IMR-90 (cell line): ENCODE measurements at regions not wholly inside any gene's neighbourhood (a gene's known extent, or its start where the extent isn't known, plus 50 kb on each side); places are given as distances from the start of the nearest gene placed in this dataset.

ENCODE experiments used
- ATAC-seq: fragments of 200-7000 bp; cut with Tn5 transposase; 2 replicates; pipeline ENCODE4 v1.9.1; 2020; ENCODE audit warnings: low read depth, mild to moderate bottlenecking, moderate library complexity
- BruUV-seq: library from RNA; stranded (reverse); fragments of 400-500 nt; replicated peaks from 2 replicates; lab custom pipeline; 2021; lab: Mats Ljungman, UMichigan
- CTCF ChIA-PET: fragments of 300-600 bp; formaldehyde crosslinking; extraction: SDS; loops from one replicate; lab custom pipeline; 2021; ENCODE audit warnings: antibody characterized with exemption; lab: Yijun Ruan, JAX
- POLR2A ChIA-PET: fragments of 300-600 bp; sonication (Branson Sonifier 250); formaldehyde crosslinking; loops from one replicate; lab custom pipeline; 2022; ENCODE audit warnings: antibody characterized with exemption; ENCODE audit not compliant: unreplicated experiment; lab: Charles Lee
- DNase-seq: peaks from one replicate; pipeline ENCODE4 v3.0.0; 2013
- H2AFZ ChIP-seq: replicated peaks from 2 replicates; pipeline ENCODE3; 2013; ENCODE audit warnings: low read length, mild to moderate bottlenecking; ENCODE audit not compliant: poor library complexity
- H2AK5ac ChIP-seq: 2 replicates; pipeline ENCODE4 v1.6.1; 2013; ENCODE audit warnings: low read depth, low read length, inconsistent platforms
- H2AK9ac ChIP-seq: replicated peaks from 2 replicates; pipeline ENCODE3; 2013; ENCODE audit warnings: mild to moderate bottlenecking, low read depth, low read length, moderate library complexity; ENCODE audit not compliant: poor library complexity
- H2BK120ac ChIP-seq: 2 replicates; pipeline ENCODE4 v1.6.1; 2013; ENCODE audit warnings: low read depth, low read length, inconsistent platforms
- H2BK15ac ChIP-seq: 3 replicates; pipeline ENCODE4 v1.6.1; 2013; ENCODE audit warnings: low read depth, low read length, inconsistent platforms
- H2BK20ac ChIP-seq: 2 replicates; pipeline ENCODE4 v1.6.1; 2013; ENCODE audit warnings: low read depth, mild to moderate bottlenecking, inconsistent platforms, low read length, moderate library complexity
- H2BK5ac ChIP-seq: 2 replicates; pipeline ENCODE4 v1.6.1; 2013; ENCODE audit warnings: mild to moderate bottlenecking, low read depth, low read length, inconsistent platforms; ENCODE audit not compliant: poor library complexity, severe bottlenecking
- H3K14ac ChIP-seq: replicated peaks from 2 replicates; pipeline ENCODE4 v1.6.1; 2013; ENCODE audit warnings: low read depth, low read length, inconsistent platforms
- H3K18ac ChIP-seq: 2 replicates; pipeline ENCODE4 v1.6.1; 2013; ENCODE audit warnings: low read depth, low read length, control low read depth
- H3K23ac ChIP-seq: 2 replicates; pipeline ENCODE4 v1.6.1; 2013; ENCODE audit warnings: low read depth, low read length, inconsistent platforms
- H3K27ac ChIP-seq: 2 replicates; pipeline ENCODE4 v1.5.1; 2013; ENCODE audit warnings: mild to moderate bottlenecking, control low read depth, low read length; ENCODE audit not compliant: insufficient read depth
- H3K27me3 ChIP-seq: 2 replicates; pipeline ENCODE4 v1.6.1; 2013; ENCODE audit warnings: low read length; ENCODE audit not compliant: control insufficient read depth, insufficient read depth
- H3K36me3 ChIP-seq: 2 replicates; pipeline ENCODE4 v1.6.1; 2013; ENCODE audit warnings: low read length, mixed read lengths; ENCODE audit not compliant: control insufficient read depth, insufficient read depth
- H3K4ac ChIP-seq: 2 replicates; pipeline ENCODE4 v1.6.1; 2013; ENCODE audit warnings: low read depth, low read length, inconsistent platforms
- H3K4me1 ChIP-seq: 2 replicates; pipeline ENCODE4 v1.6.1; 2013; ENCODE audit warnings: low read length, mixed read lengths; ENCODE audit not compliant: control insufficient read depth, insufficient read depth
- H3K4me2 ChIP-seq: 2 replicates; pipeline ENCODE4 v1.6.1; 2013; ENCODE audit warnings: low read depth, mild to moderate bottlenecking, control low read depth, low read length, moderate library complexity
- H3K4me3 ChIP-seq: 2 replicates; pipeline ENCODE4 v1.5.1; 2013; ENCODE audit warnings: low read depth, mild to moderate bottlenecking, control low read depth, low read length, moderate library complexity; ENCODE audit not compliant: insufficient read depth
- H3K56ac ChIP-seq: 2 replicates; pipeline ENCODE4 v1.6.1; 2013; ENCODE audit warnings: low read length, inconsistent platforms; ENCODE audit not compliant: insufficient read depth; ENCODE audit errors: extremely low read depth
- H3K79me1 ChIP-seq, 2 experiments: 2 replicates each; pipeline ENCODE4 v1.6.1; 2013; ENCODE audit warnings: low read length in 2 of 2, inconsistent platforms in 1 of 2, low read depth in 1 of 2
- H3K9ac ChIP-seq: 2 replicates; pipeline ENCODE4 v1.6.1; 2013; ENCODE audit warnings: low read depth, low read length, control low read depth
- H3K9me1 ChIP-seq: 2 replicates; pipeline ENCODE4 v1.6.1; 2013; ENCODE audit warnings: low read length, inconsistent platforms; ENCODE audit not compliant: insufficient read depth
- H3K9me3 ChIP-seq: 2 replicates; pipeline ENCODE4 v1.6.1; 2013; ENCODE audit warnings: low read length; ENCODE audit not compliant: control insufficient read depth, insufficient read depth
- H4K20me1 ChIP-seq: 2 replicates; pipeline ENCODE4 v1.6.1; 2013; ENCODE audit warnings: low read length, inconsistent platforms; ENCODE audit not compliant: insufficient read depth
- H4K5ac ChIP-seq: 2 replicates; pipeline ENCODE4 v1.6.1; 2013; ENCODE audit warnings: mild to moderate bottlenecking, low read depth, low read length, control low read depth
- H4K8ac ChIP-seq, 2 experiments: 2 replicates each; pipeline ENCODE4 v1.6.1; 2013; ENCODE audit warnings: low read depth in 2 of 2, low read length in 2 of 2, control low read depth in 1 of 2, inconsistent platforms in 1 of 2
- H4K91ac ChIP-seq: 2 replicates; pipeline ENCODE4 v1.6.1; 2013; ENCODE audit warnings: low read depth, low read length, inconsistent platforms; ENCODE audit not compliant: insufficient read depth
- BHLHE40 ChIP-seq: fragments of 150-350 bp; IDR thresholded peaks from 2 replicates; pipeline ENCODE4 v1.6.1; 2016; ENCODE audit warnings: mild to moderate bottlenecking, low read depth, low read length
- CTCF ChIP-seq: conservative IDR thresholded peaks from 2 replicates; pipeline ENCODE4 v1.5.1; 2012; ENCODE audit warnings: mild to moderate bottlenecking, low read depth, low read length, improper control_type of control experiment
- MAFK ChIP-seq: IDR thresholded peaks from 2 replicates; pipeline ENCODE4 v1.6.1; 2012; ENCODE audit warnings: low read depth, low read length, improper control_type of control experiment
- MAZ ChIP-seq: IDR thresholded peaks from 2 replicates; pipeline ENCODE4 v1.6.1; 2012; ENCODE audit warnings: low read depth, mild to moderate bottlenecking, low read length, improper control_type of control experiment, moderate library complexity, borderline replicate concordance
- NFE2L2 ChIP-seq: fragments of 150-350 bp; IDR thresholded peaks from 2 replicates; pipeline ENCODE4 v1.6.1; 2016; ENCODE audit warnings: low read depth, mild to moderate bottlenecking, low read length
- POLR2A ChIP-seq: IDR thresholded peaks from 2 replicates; pipeline ENCODE4 v1.6.1; 2012; ENCODE audit warnings: mild to moderate bottlenecking, low read depth, low read length
- RAD21 ChIP-seq: IDR thresholded peaks from 2 replicates; pipeline ENCODE4 v1.6.1; 2012; ENCODE audit warnings: low read length, improper control_type of control experiment
- RFX5 ChIP-seq: IDR thresholded peaks from 2 replicates; pipeline ENCODE4 v1.8.0; 2012; ENCODE audit warnings: low read depth, mild to moderate bottlenecking, low read length, moderate library complexity
- SMC3 ChIP-seq: fragments of 150-350 bp; IDR thresholded peaks from 2 replicates; pipeline ENCODE4 v1.6.1; 2016; ENCODE audit warnings: low read depth, mild to moderate bottlenecking, antibody characterized with exemption, low read length, moderate library complexity
- WGBS, 2 experiments: methylation state at CpG; one replicate each; pipeline versions ENCODE4 v1.1.5 to v1.1.7; 2013; ENCODE audit warnings: missing lambda C conversion rate in 2 of 2; ENCODE audit not compliant: insufficient read length in 1 of 2; ENCODE audit errors: extremely low coverage in 2 of 2; 5-methylcytosine and 5-hydroxymethylcytosine counted together
- dilution Hi-C: fragments of 300-500 bp; cut with HindIII; formaldehyde crosslinking; loops from one replicate; pipeline ENCODE4 v1.14.3; 2018; ENCODE audit warnings: low sequenced_read_pairs; ENCODE audit not compliant: unreplicated experiment
- in situ Hi-C: fragments of 300-500 bp; cut with MboI; formaldehyde crosslinking; loops from 3 replicates; pipeline ENCODE4 v1.14.3; 2019; ENCODE audit warnings: low sequenced_read_pairs, inconsistent platforms, mixed read lengths
- intact Hi-C: fragments of 100-400 bp; cut with micrococcal nuclease; formaldehyde crosslinking; loops from 2 replicates; pipeline ENCODE4 v1.10.0; 2022
- TF ChIP-seq, protein P1 (sequence below): fragments of 150-350 bp; IDR thresholded peaks from 2 replicates; pipeline ENCODE4 v1.6.1; 2016; ENCODE audit warnings: low read depth, mild to moderate bottlenecking, low read length, moderate library complexity, borderline replicate concordance

DNA sequence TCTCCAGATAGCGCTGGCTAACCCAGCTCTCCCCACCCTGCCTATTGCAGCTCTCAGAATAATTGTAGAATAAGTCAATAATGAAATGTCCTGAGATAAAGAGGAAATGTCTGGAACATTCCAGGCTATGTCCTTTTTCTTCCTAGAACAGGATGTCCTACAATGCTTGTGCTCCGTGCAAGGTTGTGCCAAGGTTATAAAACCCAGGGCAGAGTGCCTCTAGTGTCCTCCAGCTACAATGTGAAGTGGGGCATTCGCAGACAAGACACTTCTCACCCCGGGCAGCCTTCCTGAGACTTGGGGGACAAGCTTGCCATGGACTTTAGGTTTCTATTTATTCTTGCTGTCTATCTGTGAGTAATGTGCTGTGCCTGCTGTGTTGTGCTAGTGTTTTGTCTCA, 900.6 kb downstream of the TUSC7 start:
- no peaks in the 10 kb centered on the region for H3K79me1 ChIP-seq
- no peaks in the 10 kb centered on the region for H3K36me3 ChIP-seq
- H3K9me1 ChIP-seq = no peaks in the 10 kb centered on the region
- in situ Hi-C loops = no loop called here
- H3K18ac ChIP-seq = no peak overlapping the region
- no peak overlapping the region for H4K91ac ChIP-seq
- dilution Hi-C loops = no loop called here
- CTCF ChIA-PET = no interaction called here
- H2BK15ac ChIP-seq = no peak overlapping the region
- intact Hi-C loops = no loop called here
- no peak overlapping the region for H3K9ac ChIP-seq
- H3K56ac ChIP-seq = no peak overlapping the region
- H3K4ac ChIP-seq = no peak overlapping the region
- no peaks in the 10 kb centered on the region for H4K20me1 ChIP-seq
- no peak overlapping the region for H2AK9ac ChIP-seq
- H3K23ac ChIP-seq = no peak overlapping the region
- H3K27me3 ChIP-seq = no peaks in the 10 kb centered on the region
- H2BK20ac ChIP-seq = no peak overlapping the region
- no peak overlapping the region for H3K4me3 ChIP-seq
- H3K4me2 ChIP-seq = no peak overlapping the region
- DNase-seq (no peak), ATAC-seq (no peak)
- no peak overlapping the region for H2BK5ac ChIP-seq
- H4K5ac ChIP-seq = no peak overlapping the region
- H2BK120ac ChIP-seq = no peak overlapping the region
- no peaks in the 10 kb centered on the region; the same call in 1 of the 2 replicates for H3K4me1 ChIP-seq
- TF ChIP-seq MAZ (no peak), CTCF (no peak), MAFK (no peak), BHLHE40 (no peak), RAD21 (no peak), RFX5 (no peak), POLR2A (no peak), NFE2L2 (no peak), SMC3 (no peak)
- TF ChIP-seq, protein P1, sequence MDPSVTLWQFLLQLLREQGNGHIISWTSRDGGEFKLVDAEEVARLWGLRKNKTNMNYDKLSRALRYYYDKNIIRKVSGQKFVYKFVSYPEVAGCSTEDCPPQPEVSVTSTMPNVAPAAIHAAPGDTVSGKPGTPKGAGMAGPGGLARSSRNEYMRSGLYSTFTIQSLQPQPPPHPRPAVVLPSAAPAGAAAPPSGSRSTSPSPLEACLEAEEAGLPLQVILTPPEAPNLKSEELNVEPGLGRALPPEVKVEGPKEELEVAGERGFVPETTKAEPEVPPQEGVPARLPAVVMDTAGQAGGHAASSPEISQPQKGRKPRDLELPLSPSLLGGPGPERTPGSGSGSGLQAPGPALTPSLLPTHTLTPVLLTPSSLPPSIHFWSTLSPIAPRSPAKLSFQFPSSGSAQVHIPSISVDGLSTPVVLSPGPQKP = no peak
- H2AFZ ChIP-seq = no peak overlapping the region
- POLR2A ChIA-PET = no interaction called here
- no CpG with 5 or more reads among the region's 4 CpGs for WGBS, 2 experiments
- BruUV-seq = no TSS peak
- no peak overlapping the region for H2AK5ac ChIP-seq
- H3K14ac ChIP-seq = no peak overlapping the region
- H4K8ac ChIP-seq = no peak overlapping the region
- no peaks in the 10 kb centered on the region for H3K9me3 ChIP-seq
- no peak overlapping the region for H3K27ac ChIP-seq
